IMR-90 (cell line): ENCODE measurements at regions not wholly inside any gene's neighbourhood (a gene's known extent, or its start where the extent isn't known, plus 50 kb on each side); places are given as distances from the start of the nearest gene placed in this dataset.

Source experiments
- BHLHE40 ChIP-seq: fragments of 150-350 bp; IDR thresholded peaks from 2 replicates; pipeline ENCODE4 v1.6.1; 2016; ENCODE audit warnings: mild to moderate bottlenecking, low read depth, low read length
- CTCF ChIP-seq: conservative IDR thresholded peaks from 2 replicates; pipeline ENCODE4 v1.5.1; 2012; ENCODE audit warnings: mild to moderate bottlenecking, low read depth, low read length, improper control_type of control experiment
- MAFK ChIP-seq: IDR thresholded peaks from 2 replicates; pipeline ENCODE4 v1.6.1; 2012; ENCODE audit warnings: low read depth, low read length, improper control_type of control experiment
- RAD21 ChIP-seq: IDR thresholded peaks from 2 replicates; pipeline ENCODE4 v1.6.1; 2012; ENCODE audit warnings: low read length, improper control_type of control experiment

GRCh38 chr2:57218206-57218605 is 828.4 kb upstream of the VRK2 start:
- TF ChIP-seq CTCF, result no peak
- no peak for TF ChIP-seq MAFK
- no peak for TF ChIP-seq RAD21
- TF ChIP-seq BHLHE40, result no peak
